Muscle layer of duodenum (tissue), 2 donors: ENCODE measurements at regions not wholly inside any gene's neighbourhood (a gene's known extent, or its start where the extent isn't known, plus 50 kb on each side); places are given as distances from the start of the nearest gene placed in this dataset.

ENCODE experiments used
- H3K27ac ChIP-seq: one replicate; pipeline ENCODE4 v1.7.0; 2013; ENCODE audit warnings: mild to moderate bottlenecking, low read length
- H3K27me3 ChIP-seq: one replicate; pipeline ENCODE4 v1.7.0; 2013; ENCODE audit warnings: low read depth, mild to moderate bottlenecking, control low read depth, low read length
- H3K36me3 ChIP-seq, 2 donors: one replicate each; pipeline ENCODE4 v1.7.0; 2013; ENCODE audit warnings: low read length in 2 of 2, control low read depth in 1 of 2, mild to moderate bottlenecking in 1 of 2; ENCODE audit not compliant: insufficient read depth in 2 of 2, control insufficient read depth in 1 of 2
- H3K4me1 ChIP-seq, 2 donors: one replicate each; pipeline ENCODE4 v1.7.0; 2013; ENCODE audit warnings: low read length in 2 of 2, mild to moderate bottlenecking in 2 of 2, control low read depth in 1 of 2, moderate library complexity in 1 of 2; ENCODE audit not compliant: insufficient read depth in 2 of 2, control insufficient read depth in 1 of 2
- H3K4me3 ChIP-seq, 2 donors: one replicate each; pipeline ENCODE4 v1.7.0; 2013; ENCODE audit warnings: low read length in 2 of 2, low read depth in 1 of 2, mild to moderate bottlenecking in 1 of 2
- H3K9me3 ChIP-seq, 2 donors: one replicate each; pipeline ENCODE4 v1.7.0; 2013; ENCODE audit warnings: low read length in 2 of 2, control low read depth in 1 of 2, mild to moderate bottlenecking in 1 of 2; ENCODE audit not compliant: control insufficient read depth in 1 of 2
- donor health status: healthy.

DNA sequence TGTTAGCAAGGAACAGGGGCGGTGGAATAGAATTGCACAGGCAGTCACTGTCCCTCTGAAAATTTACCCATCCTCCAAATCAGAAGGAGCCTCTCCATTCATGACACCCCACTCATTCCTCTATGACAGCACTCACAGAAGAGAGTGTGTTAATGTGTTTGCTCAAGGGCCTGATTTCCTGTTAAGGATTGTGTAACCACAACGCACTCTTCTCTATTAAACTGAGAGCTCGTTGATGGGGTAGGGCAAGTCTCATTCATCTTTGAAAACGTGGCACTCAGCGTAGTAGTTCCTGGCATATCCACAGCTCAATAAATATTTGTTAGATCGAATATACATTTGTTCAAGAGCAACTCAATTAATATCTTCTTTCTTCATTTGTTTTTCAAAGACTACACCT is 106.4 kb downstream of the VAPA start:
- no peak overlapping the region for H3K27ac ChIP-seq

DNA sequence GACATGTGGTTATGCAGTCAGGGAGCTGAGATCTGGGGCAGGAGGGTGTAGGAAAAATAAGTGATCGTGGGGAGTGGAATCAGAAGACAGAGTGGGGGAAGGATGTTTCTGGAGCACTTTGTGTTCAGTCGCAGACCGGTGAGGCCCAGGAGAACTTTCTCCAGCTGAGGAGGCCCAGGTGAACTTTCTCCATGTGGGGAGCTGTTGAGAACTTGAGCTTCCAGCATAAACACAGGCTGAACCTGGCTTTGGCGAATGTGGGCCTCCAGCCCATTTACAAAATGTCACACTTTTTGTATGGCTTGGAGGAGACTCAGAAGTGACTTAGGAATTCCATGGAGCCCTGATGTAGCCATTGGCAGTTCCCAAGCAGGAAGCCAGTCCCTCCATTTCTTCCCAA is 108.5 kb downstream of the VAPA start:
- Histone ChIP-seq H3K4me1 (no peaks in the 10 kb centered on the region), H3K36me3 (no peaks in the 10 kb centered on the region), H3K27me3 (no peaks in the 10 kb centered on the region), H3K27ac (no peak overlapping the region), H3K9me3 (no peaks in the 10 kb centered on the region), H3K4me3 (no peak overlapping the region)

More for the DNA sequence above, 106.4 kb downstream of the VAPA start:
- H3K9me3 ChIP-seq = no peaks in the 10 kb centered on the region
- peaks cover 5 to 10% of the 10 kb centered on the region in 2 donors for H3K4me1 ChIP-seq
- H3K4me3 ChIP-seq = no peak overlapping the region
- no peaks in the 10 kb centered on the region for H3K36me3 ChIP-seq
- H3K27me3 ChIP-seq = no peaks in the 10 kb centered on the region

- Histone ChIP-seq H3K36me3 (no peaks in the 10 kb centered on the region), H3K27ac (no peak overlapping the region)
Measured at GRCh38 chr18:10023853-10024570, 110.2 kb downstream of the VAPA start.

GRCh38 chr18:10025711-10026670 is 112.2 kb downstream of the VAPA start:
- H3K27me3 ChIP-seq = no peaks in the 10 kb centered on the region
- H3K27ac ChIP-seq = no peak overlapping the region
- H3K9me3 ChIP-seq = no peaks in the 10 kb centered on the region
- no peak overlapping the region for H3K4me3 ChIP-seq
- no peaks in the 10 kb centered on the region for H3K4me1 ChIP-seq
- no peaks in the 10 kb centered on the region for H3K36me3 ChIP-seq

More at GRCh38 chr18:10023853-10024570, 110.2 kb downstream of the VAPA start:
- Histone ChIP-seq H3K4me1 (no peaks in the 10 kb centered on the region), H3K4me3 (no peak overlapping the region), H3K27me3 (no peaks in the 10 kb centered on the region), H3K9me3 (no peaks in the 10 kb centered on the region)

GRCh38 chr18:10027031-10027430 is 113.2 kb downstream of the VAPA start:
- Histone ChIP-seq H3K4me3 (no peak overlapping the region), H3K27me3 (no peaks in the 10 kb centered on the region), H3K27ac (no peak overlapping the region), H3K36me3 (no peaks in the 10 kb centered on the region), H3K4me1 (peaks cover 0 to under 1% of the 10 kb centered on the region in 2 donors), H3K9me3 (no peaks in the 10 kb centered on the region)

DNA sequence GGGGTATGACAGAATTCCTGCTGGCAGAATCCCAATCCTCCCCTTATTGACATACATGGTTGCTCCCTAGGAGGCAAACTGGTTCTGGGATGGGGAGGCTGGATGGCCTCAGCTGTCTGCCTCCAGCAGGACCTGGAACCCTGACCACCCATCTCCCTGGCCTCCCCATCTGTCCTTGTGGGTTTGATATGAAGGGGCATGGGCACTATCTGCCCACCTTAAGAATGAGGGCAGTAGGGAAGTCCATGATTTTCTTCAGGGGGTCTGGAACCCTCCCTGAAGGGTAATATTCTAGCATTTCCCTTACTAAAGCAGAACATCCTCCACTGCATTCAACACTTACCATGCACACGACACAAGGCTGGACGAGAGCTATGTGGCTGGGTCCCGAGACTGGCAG is 113.6 kb downstream of the VAPA start:
- Histone ChIP-seq H3K36me3 (no peaks in the 10 kb centered on the region), H3K9me3 (no peaks in the 10 kb centered on the region), H3K4me3 (no peak overlapping the region), H3K27ac (no peak overlapping the region), H3K27me3 (no peaks in the 10 kb centered on the region), H3K4me1 (peaks cover 0 to 5% of the 10 kb centered on the region in 2 donors)

- no peak overlapping the region for H3K4me3 ChIP-seq
- H3K9me3 ChIP-seq = no peaks in the 10 kb centered on the region
- H3K27ac ChIP-seq = no peak overlapping the region
- no peaks in the 10 kb centered on the region for H3K36me3 ChIP-seq
- H3K27me3 ChIP-seq = no peaks in the 10 kb centered on the region
- peaks cover 0 to 13% of the 10 kb centered on the region in 2 donors for H3K4me1 ChIP-seq
Measured at GRCh38 chr18:10029711-10030110, 115.9 kb downstream of the VAPA start.

- no peak overlapping the region for H3K4me3 ChIP-seq
- H3K9me3 ChIP-seq = no peaks in the 10 kb centered on the region
- H3K27me3 ChIP-seq = no peaks in the 10 kb centered on the region
- H3K36me3 ChIP-seq = no peaks in the 10 kb centered on the region
- peaks cover 0 to 13% of the 10 kb centered on the region in 2 donors for H3K4me1 ChIP-seq
- H3K27ac ChIP-seq = no peak overlapping the region
Measured at GRCh38 chr18:10030816-10031541, 117.2 kb downstream of the VAPA start.

DNA sequence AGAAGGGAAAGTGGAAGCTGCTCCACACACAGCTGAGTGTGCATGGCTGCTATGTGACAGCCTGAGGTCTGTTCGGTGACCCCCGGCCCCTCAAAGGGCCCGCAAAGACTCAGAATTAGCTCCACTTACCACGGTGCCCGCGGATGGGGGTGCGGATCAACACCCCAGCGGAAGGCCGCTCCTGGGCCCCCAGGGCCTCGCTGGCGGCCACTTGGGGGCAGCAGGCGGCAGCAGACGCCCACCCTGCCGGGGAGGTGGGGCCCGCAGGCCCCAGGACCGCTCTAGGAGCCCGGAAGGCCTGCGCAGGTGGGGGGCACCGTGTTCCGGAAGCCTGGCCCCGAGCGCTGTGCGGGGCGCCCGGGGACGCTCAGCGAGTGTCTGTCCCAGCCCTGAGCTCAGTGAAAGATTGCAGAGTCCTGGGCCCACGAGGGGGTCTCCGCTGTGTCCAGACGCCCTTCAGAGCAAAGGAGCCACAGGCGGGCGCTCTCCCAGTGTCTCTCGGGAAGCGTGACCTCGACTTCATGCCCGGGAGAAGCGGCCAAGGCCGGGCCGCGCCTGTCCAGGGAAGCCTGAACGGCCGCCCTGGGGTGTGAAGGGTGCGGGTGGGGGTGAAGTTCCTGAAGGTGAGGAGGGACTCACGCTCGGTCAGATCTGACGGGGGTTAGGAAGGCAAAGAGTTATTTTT is 118.7 kb downstream of the VAPA start:
- H3K9me3 ChIP-seq = no peaks in the 10 kb centered on the region
- no peaks in the 10 kb centered on the region for H3K27me3 ChIP-seq
- peaks cover 0 to 13% of the 10 kb centered on the region in 2 donors for H3K4me1 ChIP-seq
- H3K27ac ChIP-seq = no peak overlapping the region
- no peaks in the 10 kb centered on the region for H3K36me3 ChIP-seq
- H3K4me3 ChIP-seq = peak overlapping the region in 1 of 2 donors; percentile 43

DNA sequence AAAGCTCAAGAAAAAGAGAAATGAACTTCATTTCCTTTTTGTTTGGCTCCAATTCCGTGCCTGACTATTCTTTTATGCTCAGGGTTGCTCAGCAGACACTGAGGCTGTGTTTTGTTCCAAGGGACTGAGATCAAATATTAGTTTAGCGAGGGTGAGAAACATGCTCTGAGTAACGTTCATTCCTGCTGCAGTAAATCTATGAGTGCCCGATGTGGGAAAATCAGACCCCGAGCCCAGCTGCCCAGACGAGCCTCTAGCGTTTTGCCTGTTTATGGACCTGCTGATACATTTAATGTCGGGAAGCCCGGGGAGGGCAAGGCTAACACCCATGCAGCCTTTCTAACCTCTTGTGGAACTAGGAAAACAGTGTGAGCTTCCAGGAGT is 119.2 kb downstream of the VAPA start:
- Histone ChIP-seq H3K27ac (no peak overlapping the region), H3K9me3 (no peaks in the 10 kb centered on the region), H3K4me3 (peak overlapping the region in 1 of 2 donors; percentile 43)

More for the DNA sequence above, 119.2 kb downstream of the VAPA start:
- no peaks in the 10 kb centered on the region for H3K36me3 ChIP-seq
- H3K4me1 ChIP-seq = peaks cover 0 to 13% of the 10 kb centered on the region in 2 donors
- no peaks in the 10 kb centered on the region for H3K27me3 ChIP-seq
